EH (cell line): ENCODE measurements at regions not wholly inside any gene's neighbourhood (a gene's known extent, or its start where the extent isn't known, plus 50 kb on each side); places are given as distances from the start of the nearest gene placed in this dataset.

Experiments
- DNase-seq: peaks from one replicate; pipeline ENCODE4 v3.0.0-alpha.2; 2015; ENCODE audit warnings: low read depth

GRCh38 chr2:21395366-21395765 lies 271.6 kb downstream of the TDRD15 start:
- no peak for DNase-seq

- DNase-seq, result no peak
Observed at GRCh38 chr2:21396252-21396651, 272.5 kb downstream of the TDRD15 start.

- DNase-seq, result no peak
Observed at GRCh38 chr2:21401022-21401698, 277.4 kb downstream of the TDRD15 start.

- no peak for DNase-seq
Observed at GRCh38 chr2:21404137-21404536, 280.4 kb downstream of the TDRD15 start.

- DNase-seq, result no peak
Observed at GRCh38 chr2:21404827-21405625, 281.3 kb downstream of the TDRD15 start.

GRCh38 chr2:21406386-21406785 lies 282.6 kb downstream of the TDRD15 start:
- no peak for DNase-seq

GRCh38 chr2:21406911-21407310 lies 283.1 kb downstream of the TDRD15 start:
- DNase-seq, result no peak

GRCh38 chr2:21407851-21408250 lies 284.1 kb downstream of the TDRD15 start:
- DNase-seq, result no peak

- no peak for DNase-seq
Observed at GRCh38 chr2:21411741-21412140, 288.0 kb downstream of the TDRD15 start.

- no peak for DNase-seq
Observed at GRCh38 chr2:21412944-21413443, 289.2 kb downstream of the TDRD15 start.

GRCh38 chr2:21415234-21415633 lies 291.5 kb downstream of the TDRD15 start:
- no peak for DNase-seq

- no peak for DNase-seq
Observed at GRCh38 chr2:21416226-21416625, 292.5 kb downstream of the TDRD15 start.

- no peak for DNase-seq
Observed at GRCh38 chr2:21418456-21418855, 294.7 kb downstream of the TDRD15 start.

GRCh38 chr2:21420553-21421335 lies 297.0 kb downstream of the TDRD15 start:
- DNase-seq, result no peak

- DNase-seq, result peak; percentile 21
Observed at GRCh38 chr2:21422050-21422449, 298.3 kb downstream of the TDRD15 start.

- DNase-seq, result no peak
Observed at GRCh38 chr2:21422724-21423522, 299.2 kb downstream of the TDRD15 start.

GRCh38 chr2:21423854-21424253 lies 300.1 kb downstream of the TDRD15 start:
- peak; percentile 13 for DNase-seq

GRCh38 chr2:21424375-21424774 lies 300.6 kb downstream of the TDRD15 start:
- no peak for DNase-seq

- DNase-seq, result no peak
Observed at GRCh38 chr2:21427606-21428005, 303.8 kb downstream of the TDRD15 start.

- DNase-seq, result no peak
Observed at GRCh38 chr2:21428754-21429153, 305.0 kb downstream of the TDRD15 start.

- no peak for DNase-seq
Observed at GRCh38 chr2:21429747-21430146, 306.0 kb downstream of the TDRD15 start.

- DNase-seq, result no peak
Observed at GRCh38 chr2:21431078-21431477, 307.3 kb downstream of the TDRD15 start.
